H9 (cell line): ENCODE measurements at regions not wholly inside any gene's neighbourhood (a gene's known extent, or its start where the extent isn't known, plus 50 kb on each side); places are given as distances from the start of the nearest gene placed in this dataset.
"Not testable (repeated sequence)": the region's sequence is repeated elsewhere in the genome, so short reads cannot be mapped to it uniquely, and the experiment has no call there.

Experiments
- DNase-seq: peaks from one replicate; pipeline ENCODE4 v3.0.0-alpha.2; 2017
- H2AFZ ChIP-seq: one replicate; pipeline ENCODE4 v1.6.1; 2013; ENCODE audit warnings: mild to moderate bottlenecking, low read length, control low read depth, moderate library complexity
- H2AK5ac ChIP-seq: 2 replicates; pipeline ENCODE4 v1.6.1; 2013; ENCODE audit warnings: low read length, control low read depth, mixed read lengths; ENCODE audit not compliant: insufficient read length
- H2BK120ac ChIP-seq: one replicate; pipeline ENCODE4 v1.6.1; 2013; ENCODE audit warnings: low read depth, mild to moderate bottlenecking, low read length, control low read depth, inconsistent platforms; ENCODE audit not compliant: poor library complexity, severe bottlenecking
- H2BK12ac ChIP-seq: 2 replicates; pipeline ENCODE4 v1.6.1; 2013; ENCODE audit warnings: low read length, control low read depth, mixed read lengths, low read depth; ENCODE audit not compliant: insufficient read length
- H2BK15ac ChIP-seq: 2 replicates; pipeline ENCODE4 v1.6.1; 2013; ENCODE audit warnings: low read depth, low read length, control low read depth
- H2BK20ac ChIP-seq: one replicate; pipeline ENCODE4 v1.6.1; 2013; ENCODE audit warnings: low read depth, mild to moderate bottlenecking, low read length, control low read depth, inconsistent platforms; ENCODE audit not compliant: poor library complexity, severe bottlenecking
- H2BK5ac ChIP-seq: 2 replicates; pipeline ENCODE4 v1.6.1; 2013; ENCODE audit warnings: low read length, control low read depth, mixed read lengths; ENCODE audit not compliant: insufficient read length
- H3K14ac ChIP-seq: 2 replicates; pipeline ENCODE4 v1.6.1; 2013; ENCODE audit warnings: low read length, control low read depth; ENCODE audit not compliant: insufficient read depth
- H3K18ac ChIP-seq: 2 replicates; pipeline ENCODE4 v1.6.1; 2013; ENCODE audit warnings: low read depth, mild to moderate bottlenecking, mixed read lengths, low read length, control low read depth; ENCODE audit not compliant: insufficient read length
- H3K23ac ChIP-seq: 2 replicates; pipeline ENCODE4 v1.6.1; 2013; ENCODE audit warnings: low read length, control low read depth, mixed read lengths, low read depth; ENCODE audit not compliant: insufficient read length
- H3K23me2 ChIP-seq: 2 replicates; pipeline ENCODE4 v1.6.1; 2013; ENCODE audit warnings: low read depth, mild to moderate bottlenecking, mixed read lengths, low read length, control low read depth; ENCODE audit not compliant: insufficient read length, poor library complexity, severe bottlenecking
- H3K27ac ChIP-seq: 2 replicates; pipeline ENCODE4 v1.5.1; 2013; ENCODE audit warnings: low read length, control low read depth, mixed read lengths, low read depth; ENCODE audit not compliant: insufficient read length
- H3K27me3 ChIP-seq: 2 replicates; pipeline ENCODE4 v1.6.1; 2013; ENCODE audit warnings: low read length, control low read depth, inconsistent platforms; ENCODE audit not compliant: insufficient read depth
- H3K4ac ChIP-seq: 2 replicates; pipeline ENCODE4 v1.6.1; 2013; ENCODE audit warnings: low read depth, mild to moderate bottlenecking, control low read depth, inconsistent platforms, low read length, moderate library complexity
- H3K4me1 ChIP-seq: 2 replicates; pipeline ENCODE4 v1.6.1; 2013; ENCODE audit warnings: low read length, control low read depth, inconsistent platforms; ENCODE audit not compliant: insufficient read depth
- H3K4me2 ChIP-seq: 2 replicates; pipeline ENCODE4 v1.6.1; 2013; ENCODE audit warnings: low read length, control low read depth, mixed read lengths; ENCODE audit not compliant: insufficient read length, insufficient read depth
- H3K56ac ChIP-seq: 2 replicates; pipeline ENCODE4 v1.6.1; 2013; ENCODE audit warnings: low read depth, mild to moderate bottlenecking, mixed read lengths, low read length, control low read depth; ENCODE audit not compliant: insufficient read length
- H3K79me1 ChIP-seq: 2 replicates; pipeline ENCODE4 v1.6.1; 2013; ENCODE audit warnings: low read depth, mild to moderate bottlenecking, moderate library complexity, low read length, control low read depth, inconsistent platforms; ENCODE audit not compliant: insufficient read depth, poor library complexity, severe bottlenecking
- H3K79me2 ChIP-seq: 2 replicates; pipeline ENCODE4 v1.6.1; 2013; ENCODE audit warnings: low read length, control low read depth, inconsistent platforms; ENCODE audit not compliant: insufficient read depth
- H3K9ac ChIP-seq: 2 replicates; pipeline ENCODE4 v1.6.1; 2013; ENCODE audit warnings: low read length, control low read depth, mixed read lengths; ENCODE audit not compliant: insufficient read length; ENCODE audit errors: extremely low read depth
- H3K9me3 ChIP-seq: one replicate; pipeline ENCODE4 v1.6.1; 2013; ENCODE audit warnings: low read depth, low read length, inconsistent platforms; ENCODE audit not compliant: control insufficient read depth
- H3T11ph ChIP-seq: one replicate; pipeline ENCODE4 v1.6.1; 2013; ENCODE audit warnings: mild to moderate bottlenecking, low read length, control low read depth, inconsistent platforms
- H4K20me1 ChIP-seq: one replicate; pipeline ENCODE4 v1.6.1; 2013; ENCODE audit not compliant: control insufficient read depth, insufficient read length, insufficient read depth
- H4K5ac ChIP-seq: 2 replicates; pipeline ENCODE4 v1.6.1; 2013; ENCODE audit warnings: low read depth, mild to moderate bottlenecking, mixed read lengths, low read length, control low read depth; ENCODE audit not compliant: insufficient read length
- H4K8ac ChIP-seq: replicated peaks from 2 replicates; pipeline ENCODE4 v1.6.1; 2013; ENCODE audit warnings: low read length, control low read depth, mixed read lengths, low read depth; ENCODE audit not compliant: insufficient read length
- H4K91ac ChIP-seq: 2 replicates; pipeline ENCODE4 v1.6.1; 2013; ENCODE audit warnings: low read depth, mild to moderate bottlenecking, moderate library complexity, mixed read lengths, low read length, control low read depth; ENCODE audit not compliant: insufficient read length
- H3K27ac Mint-ChIP-seq, 3 experiments: 2 replicates in 2 of 3; 3 replicates in 1 of 3; pipeline ENCODE4 v1.8.0; 2020 to 2021; ENCODE audit warnings: mixed read lengths in 3 of 3, mild to moderate bottlenecking in 1 of 3, moderate library complexity in 1 of 3
- H3K27me3 Mint-ChIP-seq: 2 replicates; pipeline ENCODE4 v1.8.0; 2021; ENCODE audit warnings: low read depth, mild to moderate bottlenecking, moderate library complexity, mixed read lengths
- H3K36me3 Mint-ChIP-seq, 3 experiments: 2 replicates in 2 of 3; 3 replicates in 1 of 3; pipeline ENCODE4 v1.8.0; 2020 to 2021; ENCODE audit warnings: low read depth in 3 of 3, mixed read lengths in 3 of 3; ENCODE audit not compliant: insufficient read depth in 1 of 3
- H3K4me1 Mint-ChIP-seq, 2 experiments: 2 replicates each; pipeline ENCODE4 v1.8.0; 2020; ENCODE audit warnings: mixed read lengths in 2 of 2
- H3K4me3 Mint-ChIP-seq, 2 experiments: 2 replicates in 1 of 2; 3 replicates in 1 of 2; pipeline ENCODE4 v1.8.0; 2020 to 2021; ENCODE audit warnings: mild to moderate bottlenecking in 2 of 2, mixed read lengths in 2 of 2, moderate library complexity in 1 of 2
- H3K9me3 Mint-ChIP-seq, 2 experiments: 2 replicates in 1 of 2; 3 replicates in 1 of 2; pipeline ENCODE4 v1.8.0; 2020; ENCODE audit warnings: mild to moderate bottlenecking in 2 of 2, mixed read lengths in 2 of 2, moderate library complexity in 1 of 2
- WGBS: extraction: QIAGEN DNeasy Blood & Tissue Kit; methylation state at CpG from one replicate; pipeline ENCODE4 v1.1.7; 2013; ENCODE audit warnings: missing lambda C conversion rate, low lambda C conversion rate, mixed read lengths; ENCODE audit not compliant: insufficient read length; ENCODE audit errors: extremely low coverage; 5-methylcytosine and 5-hydroxymethylcytosine counted together
- TF ChIP-seq, protein P1 (sequence below): fragments of 200-600 bp; sonication (generic); conservative IDR thresholded peaks from 3 replicates; pipeline ENCODE4 v1.8.0; 2021; ENCODE audit warnings: antibody characterized with exemption, mild to moderate bottlenecking

GRCh38 chr3:177715980-177716379, 518.7 kb upstream of the TBL1XR1 start:
- TF ChIP-seq, protein P1, sequence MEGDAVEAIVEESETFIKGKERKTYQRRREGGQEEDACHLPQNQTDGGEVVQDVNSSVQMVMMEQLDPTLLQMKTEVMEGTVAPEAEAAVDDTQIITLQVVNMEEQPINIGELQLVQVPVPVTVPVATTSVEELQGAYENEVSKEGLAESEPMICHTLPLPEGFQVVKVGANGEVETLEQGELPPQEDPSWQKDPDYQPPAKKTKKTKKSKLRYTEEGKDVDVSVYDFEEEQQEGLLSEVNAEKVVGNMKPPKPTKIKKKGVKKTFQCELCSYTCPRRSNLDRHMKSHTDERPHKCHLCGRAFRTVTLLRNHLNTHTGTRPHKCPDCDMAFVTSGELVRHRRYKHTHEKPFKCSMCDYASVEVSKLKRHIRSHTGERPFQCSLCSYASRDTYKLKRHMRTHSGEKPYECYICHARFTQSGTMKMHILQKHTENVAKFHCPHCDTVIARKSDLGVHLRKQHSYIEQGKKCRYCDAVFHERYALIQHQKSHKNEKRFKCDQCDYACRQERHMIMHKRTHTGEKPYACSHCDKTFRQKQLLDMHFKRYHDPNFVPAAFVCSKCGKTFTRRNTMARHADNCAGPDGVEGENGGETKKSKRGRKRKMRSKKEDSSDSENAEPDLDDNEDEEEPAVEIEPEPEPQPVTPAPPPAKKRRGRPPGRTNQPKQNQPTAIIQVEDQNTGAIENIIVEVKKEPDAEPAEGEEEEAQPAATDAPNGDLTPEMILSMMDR = no peak
- peaks cover 0 to 2% of the 10 kb centered on the region in 2 experiments; a peak in 1 of 5 replicates for H3K9me3 Mint-ChIP-seq
- H2BK12ac ChIP-seq = no peak overlapping the region

GRCh38 chr3:177720927-177721326, 523.6 kb upstream of the TBL1XR1 start:
- not testable (repeated sequence) for H2AK5ac ChIP-seq, H3K4me1 Mint-ChIP-seq, H3K9me3 ChIP-seq, DNase-seq, H3K23me2 ChIP-seq, H3K56ac ChIP-seq, H3K4me2 ChIP-seq, H2BK20ac ChIP-seq, H3K18ac ChIP-seq, H4K20me1 ChIP-seq, H4K91ac ChIP-seq, H3K4me1 ChIP-seq, H3K27ac ChIP-seq, H3K27ac Mint-ChIP-seq, H2BK5ac ChIP-seq, H3K9ac ChIP-seq, H2BK12ac ChIP-seq, H3K9me3 Mint-ChIP-seq, H3K79me1 ChIP-seq, H3T11ph ChIP-seq, H3K23ac ChIP-seq, H2AFZ ChIP-seq, H3K79me2 ChIP-seq, H2BK15ac ChIP-seq, H3K4ac ChIP-seq, H2BK120ac ChIP-seq, H3K36me3 Mint-ChIP-seq, H3K14ac ChIP-seq, H4K5ac ChIP-seq, H4K8ac ChIP-seq, H3K27me3 Mint-ChIP-seq, H3K27me3 ChIP-seq, H3K4me3 Mint-ChIP-seq
- WGBS = no CpG with 5 or more reads among the region's 3 CpGs

More at GRCh38 chr3:177715980-177716379, 518.7 kb upstream of the TBL1XR1 start:
- Histone ChIP-seq H3K23ac (no peak overlapping the region), H3K79me1 (no peaks in the 10 kb centered on the region), H2BK15ac (no peak overlapping the region), H4K8ac (no peak overlapping the region), H3K14ac (no peak overlapping the region), H3K27me3 (no peaks in the 10 kb centered on the region), H2AFZ (no peak overlapping the region), H3K56ac (no peak overlapping the region), H2BK5ac (no peak overlapping the region), H4K5ac (no peak overlapping the region), H3K18ac (no peak overlapping the region), H3K4me1 (no peaks in the 10 kb centered on the region; the same call in 1 of the 2 replicates), H3T11ph (no peak overlapping the region), H3K79me2 (no peaks in the 10 kb centered on the region), H3K4me2 (no peak overlapping the region), H2BK120ac (no peak overlapping the region), H3K9ac (no peak overlapping the region), H4K91ac (no peak overlapping the region), H4K20me1 (no peaks in the 10 kb centered on the region), H3K9me3 (no peaks in the 10 kb centered on the region), H3K4ac (no peak overlapping the region), H3K27ac (no peak overlapping the region), H3K23me2 (no peaks in the 10 kb centered on the region), H2BK20ac (no peak overlapping the region), H2AK5ac (no peak overlapping the region)
- DNase-seq = no peak
- no peaks in the 10 kb centered on the region for H3K27me3 Mint-ChIP-seq
- no peak overlapping the region for H3K4me3 Mint-ChIP-seq
- whole genome bisulfite sequencing = no CpG with 5 or more reads among the region's 3 CpGs
- peaks cover 7 to 12% of the 10 kb centered on the region in 2 experiments for H3K4me1 Mint-ChIP-seq
- H3K36me3 Mint-ChIP-seq = peaks cover 0 to 3% (median 0%) of the 10 kb centered on the region in 3 experiments; a peak in 1 of 7 replicates
- H3K27ac Mint-ChIP-seq = no peak overlapping the region
